Endothelial cell of umbilical vein (primary cell): ENCODE measurements at regions not wholly inside any gene's neighbourhood (a gene's known extent, or its start where the extent isn't known, plus 50 kb on each side); places are given as distances from the start of the nearest gene placed in this dataset.

ENCODE experiments used
- BruUV-seq: library from RNA; stranded (reverse); fragments of 400-500 nt; replicated peaks from 2 replicates; lab custom pipeline; 2021; lab: Mats Ljungman, UMichigan
- CTCF ChIA-PET: fragments of 300-600, 350-600 bp; sonication (Branson Sonifier 250); formaldehyde crosslinking; loops from one replicate; lab custom pipeline; 2021; ENCODE audit warnings: antibody characterized with exemption, inconsistent platforms; lab: Charles Lee
- POLR2A ChIA-PET: fragments of 300-600, 350-600 bp; sonication (Branson Sonifier 250); formaldehyde crosslinking; loops from one replicate; lab custom pipeline; 2021; ENCODE audit warnings: antibody characterized with exemption, inconsistent platforms; lab: Charles Lee
- DNase-seq: peaks from one replicate; pipeline ENCODE4 v3.0.0-alpha.2; 2011; ENCODE audit warnings: low read depth, low spot score
- FAIRE-seq: peaks from 2 replicates; lab custom pipeline; 2011; peaks lifted over from hg19 to GRCh38; lab: Jason Lieb, UNC
- H2AFZ ChIP-seq: 2 replicates; pipeline ENCODE4 v1.6.0; 2012; ENCODE audit warnings: low read depth, low read length, control low read depth, inconsistent platforms
- H3K27ac ChIP-seq: 2 replicates; pipeline ENCODE4 v1.5.1; 2011; ENCODE audit warnings: low read depth, mild to moderate bottlenecking, control low read depth, low read length, moderate library complexity; ENCODE audit not compliant: insufficient read depth
- H3K27me3 ChIP-seq, 2 experiments: 2 replicates each; pipeline versions ENCODE4 v1.6.0 to v1.6.1; 2011; ENCODE audit warnings: low read length in 2 of 2, mixed read lengths in 1 of 2; ENCODE audit not compliant: control insufficient read depth in 2 of 2, insufficient read depth in 2 of 2
- H3K36me3 ChIP-seq, 2 experiments: 2 replicates in 1 of 2; 3 replicates in 1 of 2; pipeline ENCODE4 v1.5.1; 2011; ENCODE audit warnings: low read length in 2 of 2, mild to moderate bottlenecking in 1 of 2, moderate library complexity in 1 of 2; ENCODE audit not compliant: control insufficient read depth in 2 of 2, insufficient read depth in 2 of 2; ENCODE audit errors: extremely low read depth in 1 of 2
- H3K4me1 ChIP-seq: 3 replicates; pipeline ENCODE4 v1.5.1; 2011; ENCODE audit warnings: mild to moderate bottlenecking, low read length; ENCODE audit not compliant: control insufficient read depth, insufficient read depth; ENCODE audit errors: extremely low read depth
- H3K4me2 ChIP-seq: 2 replicates; pipeline ENCODE4 v1.6.1; 2011; ENCODE audit warnings: low read length, control low read depth, mixed read lengths; ENCODE audit not compliant: insufficient read depth
- H3K4me3 ChIP-seq, 3 experiments: fragments of 200-600 bp in 1 of 3; sonication (generic), shearing (Covaris generic) in 1 of 3; replicated peaks in 1 of 3; 2 replicates each; pipeline ENCODE4 v1.5.1; 2011 to 2016; ENCODE audit warnings: control low read depth in 3 of 3, low read length in 3 of 3, mild to moderate bottlenecking in 2 of 3, inconsistent platforms in 1 of 3, low read depth in 1 of 3, moderate library complexity in 1 of 3; ENCODE audit not compliant: insufficient read depth in 1 of 3
- H3K79me2 ChIP-seq: 2 replicates; pipeline ENCODE4 v1.6.0; 2012; ENCODE audit warnings: low read length, inconsistent platforms; ENCODE audit not compliant: control insufficient read depth, insufficient read depth
- H3K9ac ChIP-seq: replicated peaks from 2 replicates; pipeline ENCODE3; 2011; ENCODE audit warnings: low read length, control low read depth; ENCODE audit not compliant: insufficient read depth; ENCODE audit errors: extremely low read depth
- H3K9me1 ChIP-seq: replicated peaks from 3 replicates; pipeline ENCODE4 v1.6.0; 2011; ENCODE audit warnings: mild to moderate bottlenecking, low read length; ENCODE audit not compliant: control insufficient read depth, insufficient read depth; ENCODE audit errors: extremely low read depth
- H3K9me3 ChIP-seq: replicated peaks from 2 replicates; pipeline ENCODE4 v1.5.1; 2012; ENCODE audit warnings: low read length, inconsistent platforms; ENCODE audit not compliant: control insufficient read depth, insufficient read depth
- H4K20me1 ChIP-seq: replicated peaks from 2 replicates; pipeline ENCODE3; 2011; ENCODE audit warnings: mild to moderate bottlenecking, low read length; ENCODE audit not compliant: control insufficient read depth, insufficient read depth; ENCODE audit errors: extremely low read depth
- CTCF ChIP-seq, 2 donors: IDR thresholded peaks; 1 replicate in 1 of 2; 2 replicates in 1 of 2; pipeline ENCODE4 v1.5.1; 2011; ENCODE audit warnings: low read length in 2 of 2, mild to moderate bottlenecking in 2 of 2, moderate library complexity in 2 of 2, control low read depth in 1 of 2, inconsistent platforms in 1 of 2, low read depth in 1 of 2; ENCODE audit not compliant: insufficient read depth in 1 of 2; ENCODE audit errors: extremely low read depth in 1 of 2
- EZH2 ChIP-seq: IDR thresholded peaks from 2 replicates; pipeline ENCODE4 v1.6.1; 2012; ENCODE audit warnings: borderline replicate concordance, low read depth, mild to moderate bottlenecking, moderate library complexity, low read length, inconsistent platforms; ENCODE audit not compliant: severe bottlenecking
- FOS ChIP-seq: IDR thresholded peaks from 2 replicates; pipeline ENCODE4 v1.6.1; 2011; ENCODE audit warnings: mild to moderate bottlenecking, low read length, moderate library complexity, borderline replicate concordance; ENCODE audit not compliant: insufficient read depth
- GATA2 ChIP-seq: IDR thresholded peaks from 2 replicates; pipeline ENCODE4 v1.7.0; 2011; ENCODE audit warnings: low read depth, mild to moderate bottlenecking, moderate library complexity, mixed read lengths, low read length; ENCODE audit not compliant: insufficient read length, insufficient read depth
- JUN ChIP-seq: IDR thresholded peaks from 2 replicates; pipeline ENCODE4 v1.6.1; 2011; ENCODE audit warnings: borderline replicate concordance, low read depth; ENCODE audit not compliant: insufficient read length, insufficient read depth
- MYC ChIP-seq: IDR thresholded peaks from one replicate; pipeline ENCODE4 v1.6.1; 2011; ENCODE audit warnings: mild to moderate bottlenecking, low read depth, low read length
- POLR2A ChIP-seq: IDR thresholded peaks from 2 replicates; pipeline ENCODE4 v1.6.1; 2012; ENCODE audit warnings: low read depth, mild to moderate bottlenecking, control low read depth, low read length
- POLR2AphosphoS5 ChIP-seq: IDR thresholded peaks from 2 replicates; pipeline ENCODE4 v1.6.1; 2012; ENCODE audit warnings: low read depth, mild to moderate bottlenecking, control low read depth, low read length, moderate library complexity; ENCODE audit not compliant: insufficient read depth
- dilution Hi-C: fragments of 300-500 bp; cut with MboI; formaldehyde crosslinking; loops from one replicate; pipeline ENCODE4 v1.15.0; 2019; ENCODE audit warnings: low sequenced_read_pairs; ENCODE audit not compliant: extremely low pct_ligation_motif_present
- intact Hi-C: fragments of 100-400 bp; cut with micrococcal nuclease; formaldehyde crosslinking; loops from one replicate; pipeline ENCODE4 v1.10.0; 2022
- TF ChIP-seq, protein P1 (sequence below): IDR thresholded peaks from 2 replicates; pipeline ENCODE4 v1.6.1; 2011; ENCODE audit not compliant: insufficient read depth, insufficient read length

DNA sequence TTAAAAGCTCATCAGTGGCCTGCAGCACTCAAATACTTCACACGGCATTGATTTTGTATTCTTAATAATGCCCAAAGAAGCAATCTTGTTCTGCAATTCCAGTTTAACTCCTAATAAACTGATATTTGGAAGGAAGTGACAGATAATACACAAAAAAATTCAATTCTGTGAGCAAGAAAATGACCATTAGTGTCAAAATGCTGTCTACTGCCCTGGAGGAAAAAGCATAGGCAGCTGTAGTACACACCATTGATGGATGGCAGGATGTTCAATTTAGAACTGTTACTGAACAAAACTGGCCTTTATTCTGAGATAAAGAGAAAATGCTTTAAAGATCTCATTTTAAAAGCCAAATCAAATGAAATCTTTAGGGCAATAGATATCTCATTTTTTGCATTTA is 251.3 kb upstream of the FMN2 start:
- DNase-seq (no peak), FAIRE-seq (no peak)
- dilution Hi-C loops (no loop called here), intact Hi-C loops (no loop called here)
- Histone ChIP-seq H3K36me3 (no peaks in the 10 kb centered on the region), H4K20me1 (no peaks in the 10 kb centered on the region), H3K4me2 (no peak overlapping the region), H3K79me2 (no peaks in the 10 kb centered on the region), H3K4me1 (no peaks in the 10 kb centered on the region), H3K27me3 (no peaks in the 10 kb centered on the region), H2AFZ (no peak overlapping the region), H3K9me3 (peaks cover 2% of the 10 kb centered on the region), H3K27ac (no peak overlapping the region), H3K4me3 (no peak overlapping the region), H3K9ac (no peak overlapping the region), H3K9me1 (no peaks in the 10 kb centered on the region)
- ChIA-PET CTCF (no interaction called here), POLR2A (no interaction called here)
- BruUV-seq: no TSS peak
- TF ChIP-seq MYC: no peak
- TF ChIP-seq EZH2: no peak
- no peak for TF ChIP-seq GATA2
- TF ChIP-seq JUN: no peak
- TF ChIP-seq, protein P1, sequence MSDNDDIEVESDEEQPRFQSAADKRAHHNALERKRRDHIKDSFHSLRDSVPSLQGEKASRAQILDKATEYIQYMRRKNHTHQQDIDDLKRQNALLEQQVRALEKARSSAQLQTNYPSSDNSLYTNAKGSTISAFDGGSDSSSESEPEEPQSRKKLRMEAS: no peak
- no peak for TF ChIP-seq POLR2AphosphoS5
- no peak for TF ChIP-seq POLR2A
- no peak for TF ChIP-seq FOS
- TF ChIP-seq CTCF (IDR thresholded peaks at IDR 0.05; ENCODE audit: extremely low read depth in 1 of 2, insufficient read depth in 1 of 2, low read depth in 1 of 2, low read length in 2 of 2): no peak
